HUDEP-2 (cell line): ENCODE measurements at regions not wholly inside any gene's neighbourhood (a gene's known extent, or its start where the extent isn't known, plus 50 kb on each side); places are given as distances from the start of the nearest gene placed in this dataset.
A peak's percentile ranks its signal among the peaks of the same experiment; 100 is the strongest.
"Not testable (repeated sequence)": the region's sequence is repeated elsewhere in the genome, so short reads cannot be mapped to it uniquely, and the experiment has no call there.

ENCODE experiments used
- DNase-seq, 76 experiments: peaks; one replicate each; lab custom pipeline; 2025; ENCODE audit not compliant: unreplicated experiment in 76 of 76; lab: John Stamatoyannopoulos, UW

- DNase-seq = no peak
These were observed 90.9 kb upstream of the EEF2KMT start for GRCh38 chr16:5188318-5188988.

GRCh38 chr16:5187402-5187952 is 89.9 kb upstream of the EEF2KMT start:
- DNase-seq = no peak

- no peak for DNase-seq
These were observed 88.8 kb upstream of the EEF2KMT start for GRCh38 chr16:5186381-5186903.

GRCh38 chr16:5176505-5176904 is 78.9 kb upstream of the EEF2KMT start:
- DNase-seq = peak in 1 of 76 experiments; percentile 1

GRCh38 chr16:5175266-5175665 is 77.7 kb upstream of the EEF2KMT start:
- DNase-seq = no peak

GRCh38 chr16:5166486-5166885 is 68.9 kb upstream of the EEF2KMT start:
- no peak for DNase-seq

- DNase-seq = not testable (repeated sequence)
These were observed 67.8 kb upstream of the EEF2KMT start for GRCh38 chr16:5165429-5165828.

- not testable (repeated sequence) for DNase-seq
These were observed 65.2 kb upstream of the EEF2KMT start for GRCh38 chr16:5162801-5163200.

GRCh38 chr16:5161888-5162287 is 64.3 kb upstream of the EEF2KMT start:
- DNase-seq = not testable (repeated sequence)

GRCh38 chr16:5160010-5160409 is 62.4 kb upstream of the EEF2KMT start:
- not testable (repeated sequence) for DNase-seq

- DNase-seq = not testable (repeated sequence)
These were observed 61.9 kb upstream of the EEF2KMT start for GRCh38 chr16:5159537-5159936.

GRCh38 chr16:5158494-5158893 is 60.9 kb upstream of the EEF2KMT start:
- DNase-seq = no peak

GRCh38 chr16:5156486-5156885 is 58.9 kb upstream of the EEF2KMT start:
- DNase-seq = not testable (repeated sequence)

GRCh38 chr16:5154006-5154405 is 56.4 kb upstream of the EEF2KMT start:
- DNase-seq = peak in 1 of 76 experiments; percentile 4

- not testable (repeated sequence) for DNase-seq
These were observed 53.8 kb upstream of the EEF2KMT start for GRCh38 chr16:5151409-5151808.
